ENCODE measurements at regions not wholly inside any gene's neighbourhood (a gene's known extent, or its start where the extent isn't known, plus 50 kb on each side); places are given as distances from the start of the nearest gene placed in this dataset.

- TF ChIP-seq POLR2A (IDR thresholded peaks at IDR 0.05): no peak
- TF ChIP-seq, protein P1, sequence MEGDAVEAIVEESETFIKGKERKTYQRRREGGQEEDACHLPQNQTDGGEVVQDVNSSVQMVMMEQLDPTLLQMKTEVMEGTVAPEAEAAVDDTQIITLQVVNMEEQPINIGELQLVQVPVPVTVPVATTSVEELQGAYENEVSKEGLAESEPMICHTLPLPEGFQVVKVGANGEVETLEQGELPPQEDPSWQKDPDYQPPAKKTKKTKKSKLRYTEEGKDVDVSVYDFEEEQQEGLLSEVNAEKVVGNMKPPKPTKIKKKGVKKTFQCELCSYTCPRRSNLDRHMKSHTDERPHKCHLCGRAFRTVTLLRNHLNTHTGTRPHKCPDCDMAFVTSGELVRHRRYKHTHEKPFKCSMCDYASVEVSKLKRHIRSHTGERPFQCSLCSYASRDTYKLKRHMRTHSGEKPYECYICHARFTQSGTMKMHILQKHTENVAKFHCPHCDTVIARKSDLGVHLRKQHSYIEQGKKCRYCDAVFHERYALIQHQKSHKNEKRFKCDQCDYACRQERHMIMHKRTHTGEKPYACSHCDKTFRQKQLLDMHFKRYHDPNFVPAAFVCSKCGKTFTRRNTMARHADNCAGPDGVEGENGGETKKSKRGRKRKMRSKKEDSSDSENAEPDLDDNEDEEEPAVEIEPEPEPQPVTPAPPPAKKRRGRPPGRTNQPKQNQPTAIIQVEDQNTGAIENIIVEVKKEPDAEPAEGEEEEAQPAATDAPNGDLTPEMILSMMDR (IDR thresholded peaks at IDR 0.05): no peak
- TF ChIP-seq POLR2AphosphoS5 (IDR thresholded peaks at IDR 0.05): no peak
- no peak for TF ChIP-seq EP300 (IDR thresholded peaks at IDR 0.05)
These were observed 1687.5 kb downstream of the EFNB2 start for GRCh38 chr13:104847922-104848321.

Data from gastroesophageal sphincter (tissue), 3 donors.